Right lobe of liver (tissue), 6 donors: ENCODE measurements at regions not wholly inside any gene's neighbourhood (a gene's known extent, or its start where the extent isn't known, plus 50 kb on each side); places are given as distances from the start of the nearest gene placed in this dataset.

Experiments
- ATAC-seq, 4 donors: fragments of 200-7000 bp; cut with Tn5 transposase; one replicate each; pipeline ENCODE4 v1.9.1; 2020; ENCODE audit warnings: mild to moderate bottlenecking in 4 of 4, moderate library complexity in 4 of 4
- DNase-seq, 3 donors: peaks; one replicate each; pipeline ENCODE4 v3.0.0-alpha.2; 2020
- H3K27ac ChIP-seq, 3 donors: fragments of 200-600 bp; one replicate each; pipeline ENCODE4 v1.8.0; 2022
- H3K27me3 ChIP-seq, 2 donors: fragments of 200-600 bp; one replicate each; pipeline ENCODE4 v1.8.0; 2022
- H3K36me3 ChIP-seq, 4 donors: fragments of 200-600 bp; sonication (generic) in 1 of 4; one replicate each; pipeline versions ENCODE4 v1.5.1 to v1.8.0; 2017 to 2022; ENCODE audit warnings: control low read depth in 1 of 4
- H3K4me1 ChIP-seq, 4 donors: fragments of 200-600 bp; sonication (generic) in 1 of 4; one replicate each; pipeline versions ENCODE4 v1.5.1 to v1.8.0; 2017 to 2022; ENCODE audit warnings: control low read depth in 1 of 4
- H3K4me3 ChIP-seq, 3 donors: fragments of 200-600 bp; one replicate each; pipeline ENCODE4 v1.8.0; 2022
- H3K9me3 ChIP-seq, 4 donors: fragments of 200-600 bp; sonication (generic) in 1 of 4; one replicate each; pipeline versions ENCODE4 v1.5.1 to v1.8.0; 2017 to 2022; ENCODE audit warnings: control low read depth in 1 of 4
- POLR2A ChIP-seq: fragments of 450-650 bp; IDR thresholded peaks from one replicate; pipeline ENCODE4 v1.6.1; 2017; ENCODE audit warnings: antibody characterized with exemption, mild to moderate bottlenecking
- WGBS: methylation state at CpG from one replicate; pipeline ENCODE4 v1.1.6; 2018; ENCODE audit warnings: low coverage, low lambda C conversion rate; ENCODE audit not compliant: insufficient coverage; ENCODE audit errors: missing lambda C conversion rate; 5-methylcytosine and 5-hydroxymethylcytosine counted together
- intact Hi-C, 2 donors: fragments of 100-400 bp; cut with DNase I; formaldehyde crosslinking; loops; one replicate each; pipeline versions ENCODE4 v1.11.2 to v1.14.1; 2022
- TF ChIP-seq, protein P1 (sequence below), 4 donors: fragments of 200-600 bp in 3 of 4; fragments of 450-650 bp in 1 of 4; IDR thresholded peaks; one replicate each; pipeline versions ENCODE4 v1.5.1 to v1.8.0; 2016 to 2022; ENCODE audit warnings: antibody characterized with exemption in 4 of 4, mild to moderate bottlenecking in 2 of 4
- donor health status: DM: no; HTN: yes; CAD: no.
- donor health status: DM: no; HTN: no; CAD: no.
- donor health status: DM: no; HTN: no; CAD: no.
- donor health status: DM: no; HTN: yes; CAD: no.
- donor health status: DM: no; HTN: yes; CAD: no.

DNA sequence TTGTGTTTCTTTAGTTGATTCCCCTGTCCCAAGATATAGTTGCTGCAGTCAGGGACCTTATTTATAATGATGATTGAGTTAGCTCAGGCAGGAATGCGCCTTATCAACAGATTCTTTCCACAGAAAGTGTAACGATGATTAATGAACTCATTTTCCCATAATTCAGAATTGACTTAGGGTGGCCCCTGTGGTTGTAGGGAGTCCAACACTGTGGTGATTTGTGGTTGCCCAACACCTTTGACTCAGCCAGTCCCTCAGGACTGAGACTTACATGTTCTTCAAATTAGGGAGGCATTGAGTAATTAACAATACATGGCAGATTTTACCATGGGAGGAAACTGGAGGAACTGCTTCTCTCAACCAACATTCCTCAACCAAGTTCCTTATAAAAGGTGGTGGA lies 221.9 kb downstream of the GABRG2 start:
- H3K36me3 ChIP-seq = no peaks in the 10 kb centered on the region
- no peak overlapping the region for H3K4me3 ChIP-seq
- H3K27ac ChIP-seq = no peak overlapping the region
- TF ChIP-seq POLR2A = no peak
- TF ChIP-seq, protein P1, sequence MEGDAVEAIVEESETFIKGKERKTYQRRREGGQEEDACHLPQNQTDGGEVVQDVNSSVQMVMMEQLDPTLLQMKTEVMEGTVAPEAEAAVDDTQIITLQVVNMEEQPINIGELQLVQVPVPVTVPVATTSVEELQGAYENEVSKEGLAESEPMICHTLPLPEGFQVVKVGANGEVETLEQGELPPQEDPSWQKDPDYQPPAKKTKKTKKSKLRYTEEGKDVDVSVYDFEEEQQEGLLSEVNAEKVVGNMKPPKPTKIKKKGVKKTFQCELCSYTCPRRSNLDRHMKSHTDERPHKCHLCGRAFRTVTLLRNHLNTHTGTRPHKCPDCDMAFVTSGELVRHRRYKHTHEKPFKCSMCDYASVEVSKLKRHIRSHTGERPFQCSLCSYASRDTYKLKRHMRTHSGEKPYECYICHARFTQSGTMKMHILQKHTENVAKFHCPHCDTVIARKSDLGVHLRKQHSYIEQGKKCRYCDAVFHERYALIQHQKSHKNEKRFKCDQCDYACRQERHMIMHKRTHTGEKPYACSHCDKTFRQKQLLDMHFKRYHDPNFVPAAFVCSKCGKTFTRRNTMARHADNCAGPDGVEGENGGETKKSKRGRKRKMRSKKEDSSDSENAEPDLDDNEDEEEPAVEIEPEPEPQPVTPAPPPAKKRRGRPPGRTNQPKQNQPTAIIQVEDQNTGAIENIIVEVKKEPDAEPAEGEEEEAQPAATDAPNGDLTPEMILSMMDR (IDR thresholded peaks at IDR 0.05) = no peak
- intact Hi-C loops = no loop called here
- 23% methylated on average over 2 of the region's 2 CpGs for WGBS
- ATAC-seq = no peak
- H3K9me3 ChIP-seq = no peaks in the 10 kb centered on the region
- no peaks in the 10 kb centered on the region for H3K4me1 ChIP-seq
- no peak for DNase-seq
- H3K27me3 ChIP-seq = no peaks in the 10 kb centered on the region

DNA sequence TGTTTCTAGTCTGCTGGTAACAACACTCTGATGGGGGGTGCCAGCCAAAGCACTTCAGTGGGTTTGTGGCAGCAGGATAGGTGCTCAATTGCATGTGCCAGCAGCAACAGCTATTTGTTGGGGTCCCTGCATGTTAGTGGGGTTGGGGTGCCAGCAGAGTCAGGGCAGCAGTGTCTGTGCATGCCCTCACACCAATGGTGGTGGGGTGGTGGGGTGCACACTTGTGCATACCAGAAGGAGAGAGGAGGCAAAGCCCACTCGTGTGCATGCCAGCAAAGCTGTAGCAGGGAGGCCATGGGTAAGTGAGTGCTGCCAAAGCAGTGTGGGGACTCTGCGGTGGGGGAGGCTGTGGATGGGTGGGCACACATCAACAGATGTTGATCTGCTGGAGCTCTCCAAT lies 232.2 kb downstream of the GABRG2 start:
- Histone ChIP-seq H3K4me3 (no peak overlapping the region), H3K36me3 (no peaks in the 10 kb centered on the region), H3K4me1 (no peaks in the 10 kb centered on the region), H3K27ac (no peak overlapping the region), H3K9me3 (no peaks in the 10 kb centered on the region), H3K27me3 (no peaks in the 10 kb centered on the region)
- ATAC-seq (no peak), DNase-seq (no peak)
- 83% methylated on average over 1 of the region's 2 CpGs for WGBS
- intact Hi-C loops = no loop called here
- TF ChIP-seq, protein P1 (IDR thresholded peaks at IDR 0.05) = no peak
- no peak for TF ChIP-seq POLR2A

DNA sequence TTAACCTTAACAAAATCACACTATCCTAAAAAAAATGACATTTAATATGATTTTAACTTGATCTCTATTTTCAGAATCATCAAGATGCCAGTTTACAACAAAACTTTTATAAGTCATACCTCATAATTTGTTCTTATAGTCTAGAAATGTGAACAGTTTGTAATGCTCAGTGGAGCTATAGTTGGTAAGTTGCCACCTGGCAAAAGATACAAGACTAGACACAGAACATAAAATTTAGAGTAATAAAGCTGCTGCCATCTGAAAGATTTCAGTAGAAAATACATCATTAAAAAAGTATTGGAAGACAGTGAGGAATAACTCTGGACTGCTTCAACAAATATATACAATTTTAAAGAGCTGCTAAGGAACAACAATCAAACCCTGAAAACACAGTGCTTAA lies 233.8 kb downstream of the GABRG2 start:
- Histone ChIP-seq H3K4me3 (no peak overlapping the region), H3K9me3 (no peaks in the 10 kb centered on the region), H3K4me1 (no peaks in the 10 kb centered on the region), H3K27me3 (no peaks in the 10 kb centered on the region), H3K27ac (no peak overlapping the region), H3K36me3 (no peaks in the 10 kb centered on the region)
- no peak for ATAC-seq
- no peak for TF ChIP-seq POLR2A
- TF ChIP-seq, protein P1 (IDR thresholded peaks at IDR 0.05) = no peak
- no peak for DNase-seq
- intact Hi-C loops = no loop called here

DNA sequence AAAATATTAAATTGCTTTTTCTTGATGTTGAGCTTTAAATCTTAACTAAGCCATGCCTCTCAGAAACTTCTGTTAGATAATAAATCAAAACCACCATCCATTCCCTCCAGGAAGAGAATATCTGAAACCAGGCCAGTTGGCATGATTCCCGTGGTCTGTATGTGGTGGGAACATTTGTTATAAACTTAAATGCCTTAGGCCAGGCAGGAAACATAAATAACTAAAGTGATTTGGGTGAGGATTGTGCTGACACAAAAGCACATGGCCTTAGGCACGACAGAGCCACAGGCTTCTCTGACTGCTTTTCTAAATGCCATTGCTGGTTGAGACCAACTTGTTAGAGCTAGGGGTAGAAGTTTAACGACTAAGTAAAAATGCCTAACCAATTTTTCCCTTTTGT lies 255.9 kb downstream of the GABRG2 start:
- Histone ChIP-seq H3K27ac (no peak overlapping the region), H3K27me3 (no peaks in the 10 kb centered on the region), H3K36me3 (no peaks in the 10 kb centered on the region), H3K4me1 (no peaks in the 10 kb centered on the region), H3K9me3 (no peaks in the 10 kb centered on the region), H3K4me3 (no peak overlapping the region)
- intact Hi-C loops = no loop called here
- no peak for TF ChIP-seq POLR2A
- TF ChIP-seq, protein P1 (IDR thresholded peaks at IDR 0.05) = no peak
- DNase-seq (no peak), ATAC-seq (no peak)
- 11% methylated on average over 3 of the region's 3 CpGs for WGBS

DNA sequence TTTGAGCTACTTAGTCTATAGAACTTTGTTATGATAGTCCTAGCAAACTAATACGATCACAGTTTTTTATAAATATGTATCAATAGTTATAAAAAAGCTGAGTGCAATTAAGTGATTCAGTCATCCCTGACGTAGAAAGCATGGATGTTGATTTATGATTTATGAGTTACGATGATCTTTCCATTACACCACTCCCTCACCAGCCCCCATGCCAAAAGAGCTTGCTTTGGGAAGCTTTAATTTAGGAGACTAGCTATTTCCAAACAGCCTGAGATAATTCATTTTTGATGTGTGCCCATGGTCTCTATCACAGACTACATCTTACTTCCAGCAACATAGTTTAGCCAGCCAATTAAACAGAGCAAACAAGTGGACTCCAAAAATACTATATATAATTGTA lies 256.8 kb downstream of the GABRG2 start:
- H3K9me3 ChIP-seq = no peaks in the 10 kb centered on the region
- ATAC-seq (no peak), DNase-seq (no peak)
- no peak overlapping the region for H3K4me3 ChIP-seq
- no peak overlapping the region for H3K27ac ChIP-seq
- 32% methylated on average over 3 of the region's 3 CpGs for WGBS
- no peaks in the 10 kb centered on the region for H3K4me1 ChIP-seq
- TF ChIP-seq POLR2A = no peak
- TF ChIP-seq, protein P1 (IDR thresholded peaks at IDR 0.05) = no peak
- intact Hi-C loops = no loop called here
- H3K27me3 ChIP-seq = no peaks in the 10 kb centered on the region
- no peaks in the 10 kb centered on the region for H3K36me3 ChIP-seq
